Skeletal muscle tissue (tissue), 3 donors: ENCODE measurements at regions not wholly inside any gene's neighbourhood (a gene's known extent, or its start where the extent isn't known, plus 50 kb on each side); places are given as distances from the start of the nearest gene placed in this dataset.
"Not testable (repeated sequence)": the region's sequence is repeated elsewhere in the genome, so short reads cannot be mapped to it uniquely, and the experiment has no call there.

Experiments used
- H3K27ac ChIP-seq: one replicate; pipeline ENCODE4 v1.7.0; 2013; ENCODE audit warnings: mild to moderate bottlenecking, low read depth, low read length, inconsistent platforms
- H3K27me3 ChIP-seq, 3 donors: one replicate each; pipeline ENCODE4 v1.7.0; 2013; ENCODE audit warnings: low read length in 3 of 3; ENCODE audit not compliant: control insufficient read depth in 3 of 3, insufficient read depth in 3 of 3
- H3K36me3 ChIP-seq, 3 donors: one replicate each; pipeline ENCODE4 v1.7.0; 2013; ENCODE audit warnings: low read length in 3 of 3; ENCODE audit not compliant: control insufficient read depth in 3 of 3, insufficient read depth in 3 of 3
- H3K4me1 ChIP-seq, 3 donors: one replicate each; pipeline ENCODE4 v1.7.0; 2013; ENCODE audit warnings: low read length in 3 of 3, mild to moderate bottlenecking in 3 of 3; ENCODE audit not compliant: control insufficient read depth in 3 of 3, insufficient read depth in 3 of 3
- H3K4me3 ChIP-seq, 3 donors: one replicate each; pipeline ENCODE4 v1.7.0; 2013; ENCODE audit warnings: low read length in 3 of 3
- H3K9ac ChIP-seq, 3 donors: one replicate each; pipeline ENCODE4 v1.7.0; 2013; ENCODE audit warnings: low read length in 3 of 3, mild to moderate bottlenecking in 3 of 3, moderate library complexity in 2 of 3, low read depth in 1 of 3
- H3K9me3 ChIP-seq, 3 donors: one replicate each; pipeline ENCODE4 v1.7.0; 2013; ENCODE audit warnings: low read length in 3 of 3; ENCODE audit not compliant: control insufficient read depth in 3 of 3
- donor health status: Osteomylitis.

GRCh38 chr7:142476077-142476476 is 218.2 kb upstream of the PRSS58 start:
- H3K9ac ChIP-seq = no peak overlapping the region
- H3K4me1 ChIP-seq = peaks cover 0 to under 1% (median 0%) of the 10 kb centered on the region in 3 donors
- no peaks in the 10 kb centered on the region for H3K36me3 ChIP-seq
- H3K9me3 ChIP-seq = no peaks in the 10 kb centered on the region
- H3K27me3 ChIP-seq = peaks cover 0 to 2% (median 0%) of the 10 kb centered on the region in 3 donors
- no peak overlapping the region for H3K27ac ChIP-seq
- H3K4me3 ChIP-seq = no peak overlapping the region

GRCh38 chr7:142471820-142472219 is 214.0 kb upstream of the PRSS58 start:
- H3K27ac ChIP-seq = no peak overlapping the region
- H3K9ac ChIP-seq = no peak overlapping the region
- H3K4me3 ChIP-seq = no peak overlapping the region
- no peaks in the 10 kb centered on the region for H3K9me3 ChIP-seq
- H3K4me1 ChIP-seq = no peaks in the 10 kb centered on the region
- H3K36me3 ChIP-seq = no peaks in the 10 kb centered on the region
- H3K27me3 ChIP-seq = peaks cover 0 to 2% (median 0%) of the 10 kb centered on the region in 3 donors

- Histone ChIP-seq H3K36me3 (no peaks in the 10 kb centered on the region), H3K4me3 (no peak overlapping the region), H3K27ac (no peak overlapping the region), H3K9ac (no peak overlapping the region), H3K9me3 (no peaks in the 10 kb centered on the region), H3K27me3 (no peaks in the 10 kb centered on the region), H3K4me1 (no peaks in the 10 kb centered on the region)
Observed at GRCh38 chr7:142470544-142470830, 212.6 kb upstream of the PRSS58 start.

- no peaks in the 10 kb centered on the region for H3K9me3 ChIP-seq
- H3K27me3 ChIP-seq = no peaks in the 10 kb centered on the region
- no peak overlapping the region for H3K4me3 ChIP-seq
- H3K9ac ChIP-seq = no peak overlapping the region
- H3K4me1 ChIP-seq = no peaks in the 10 kb centered on the region
- no peaks in the 10 kb centered on the region for H3K36me3 ChIP-seq
- no peak overlapping the region for H3K27ac ChIP-seq
Observed at GRCh38 chr7:142469696-142470543, 212.1 kb upstream of the PRSS58 start.

- Histone ChIP-seq H3K4me1 (no peaks in the 10 kb centered on the region), H3K9ac (no peak overlapping the region), H3K27ac (no peak overlapping the region), H3K27me3 (no peaks in the 10 kb centered on the region), H3K9me3 (no peaks in the 10 kb centered on the region), H3K4me3 (no peak overlapping the region), H3K36me3 (no peaks in the 10 kb centered on the region)
Observed at GRCh38 chr7:142468871-142469665, 211.2 kb upstream of the PRSS58 start.

- not testable (repeated sequence) for H3K9me3 ChIP-seq, H3K4me3 ChIP-seq, H3K36me3 ChIP-seq, H3K27me3 ChIP-seq, H3K9ac ChIP-seq, H3K27ac ChIP-seq
- peaks cover 8 to 11% (median 11%) of the 10 kb centered on the region in 3 donors for H3K4me1 ChIP-seq
Observed at GRCh38 chr7:142467056-142467655, 209.3 kb upstream of the PRSS58 start.

- H3K36me3 ChIP-seq = no peaks in the 10 kb centered on the region
- no peaks in the 10 kb centered on the region for H3K9me3 ChIP-seq
- no peak overlapping the region for H3K27ac ChIP-seq
- no peaks in the 10 kb centered on the region for H3K27me3 ChIP-seq
- no peak overlapping the region for H3K4me3 ChIP-seq
- no peak overlapping the region for H3K9ac ChIP-seq
- H3K4me1 ChIP-seq = peaks cover 14 to 20% (median 17%) of the 10 kb centered on the region in 3 donors
Observed at GRCh38 chr7:142463401-142463850, 205.6 kb upstream of the PRSS58 start.

- Histone ChIP-seq H3K4me3 (no peak overlapping the region), H3K27me3 (no peaks in the 10 kb centered on the region), H3K36me3 (no peaks in the 10 kb centered on the region), H3K4me1 (peaks cover 14 to 27% (median 17%) of the 10 kb centered on the region in 3 donors), H3K9ac (no peak overlapping the region), H3K9me3 (no peaks in the 10 kb centered on the region), H3K27ac (no peak overlapping the region)
Observed at GRCh38 chr7:142461437-142461836, 203.6 kb upstream of the PRSS58 start.

- Histone ChIP-seq H3K4me3 (no peak overlapping the region), H3K27ac (no peak overlapping the region), H3K9me3 (no peaks in the 10 kb centered on the region), H3K36me3 (no peaks in the 10 kb centered on the region), H3K27me3 (no peaks in the 10 kb centered on the region), H3K9ac (no peak overlapping the region), H3K4me1 (peaks cover 14 to 27% (median 17%) of the 10 kb centered on the region in 3 donors)
Observed at GRCh38 chr7:142460402-142461117, 202.7 kb upstream of the PRSS58 start.
